ENCODE measurements at regions not wholly inside any gene's neighbourhood (a gene's known extent, or its start where the extent isn't known, plus 50 kb on each side); places are given as distances from the start of the nearest gene placed in this dataset.

- no peak for ATAC-seq
Measured at GRCh38 chr12:67427336-67427735, 158.2 kb downstream of the CAND1 start.

GRCh38 chr12:67428431-67428830, 159.3 kb downstream of the CAND1 start:
- no peak for ATAC-seq

GRCh38 chr12:67430708-67431335, 161.7 kb downstream of the CAND1 start:
- no peak for ATAC-seq

GRCh38 chr12:67431411-67432020, 162.4 kb downstream of the CAND1 start:
- no peak for ATAC-seq

GRCh38 chr12:67433385-67434175, 164.4 kb downstream of the CAND1 start:
- peak; percentile 57 for ATAC-seq

- ATAC-seq, result no peak
Measured at GRCh38 chr12:67434671-67435370, 165.7 kb downstream of the CAND1 start.

GRCh38 chr12:67436230-67436629, 167.1 kb downstream of the CAND1 start:
- no peak for ATAC-seq

- ATAC-seq, result no peak
Measured at GRCh38 chr12:67437011-67437410, 167.9 kb downstream of the CAND1 start.

- ATAC-seq, result no peak
Measured at GRCh38 chr12:67439611-67440010, 170.5 kb downstream of the CAND1 start.

- ATAC-seq, result peak; percentile 93
Measured at GRCh38 chr12:67441736-67442346, 172.7 kb downstream of the CAND1 start.

GRCh38 chr12:67442347-67442841, 173.2 kb downstream of the CAND1 start:
- no peak for ATAC-seq

- no peak for ATAC-seq
Measured at GRCh38 chr12:67442896-67443295, 173.7 kb downstream of the CAND1 start.

GRCh38 chr12:67444542-67444941, 175.4 kb downstream of the CAND1 start:
- no peak for ATAC-seq

- no peak for ATAC-seq
Measured at GRCh38 chr12:67446716-67447115, 177.6 kb downstream of the CAND1 start.

- ATAC-seq, result no peak
Measured at GRCh38 chr12:67447180-67447579, 178.0 kb downstream of the CAND1 start.

GRCh38 chr12:67449591-67450052, 180.5 kb downstream of the CAND1 start:
- peak; percentile 40 for ATAC-seq

GRCh38 chr12:67450441-67450840, 181.3 kb downstream of the CAND1 start:
- ATAC-seq, result no peak

GRCh38 chr12:67451206-67451605, 182.0 kb downstream of the CAND1 start:
- ATAC-seq, result no peak

- ATAC-seq, result peak; percentile 19
Measured at GRCh38 chr12:67452119-67452805, 183.1 kb downstream of the CAND1 start.

- no peak for ATAC-seq
Measured at GRCh38 chr12:67453191-67453590, 184.0 kb downstream of the CAND1 start.

GRCh38 chr12:67455236-67455635, 186.1 kb downstream of the CAND1 start:
- no peak for ATAC-seq

- ATAC-seq, result no peak
Measured at GRCh38 chr12:67456431-67456901, 187.3 kb downstream of the CAND1 start.
